ENCODE measurements at regions not wholly inside any gene's neighbourhood (a gene's known extent, or its start where the extent isn't known, plus 50 kb on each side); places are given as distances from the start of the nearest gene placed in this dataset.

DNA sequence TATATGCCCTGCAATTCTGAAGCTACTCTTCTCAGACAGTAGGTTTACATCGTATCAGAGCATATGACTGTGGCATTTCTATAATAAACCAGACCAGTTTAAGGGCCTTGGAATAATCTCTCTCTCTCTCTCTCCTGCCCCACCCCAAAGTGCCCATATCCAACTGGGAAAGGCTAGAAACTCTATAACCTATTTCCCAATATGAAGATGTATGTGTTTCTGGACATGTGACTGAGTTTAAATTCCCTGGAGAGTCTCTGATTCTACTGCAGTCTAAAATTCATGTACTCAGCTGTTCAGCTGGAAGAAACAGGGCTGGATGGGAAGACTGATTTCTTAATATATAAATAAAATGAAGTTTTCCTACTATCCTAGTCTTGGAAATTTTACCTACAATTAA is 91.9 kb upstream of the MBNL2 start:
- H3K4me3 Mint-ChIP-seq, result no peak overlapping the region
- no CpG with 5 or more reads among the region's 1 CpG for WGBS (ENCODE audit: insufficient coverage)

DNA sequence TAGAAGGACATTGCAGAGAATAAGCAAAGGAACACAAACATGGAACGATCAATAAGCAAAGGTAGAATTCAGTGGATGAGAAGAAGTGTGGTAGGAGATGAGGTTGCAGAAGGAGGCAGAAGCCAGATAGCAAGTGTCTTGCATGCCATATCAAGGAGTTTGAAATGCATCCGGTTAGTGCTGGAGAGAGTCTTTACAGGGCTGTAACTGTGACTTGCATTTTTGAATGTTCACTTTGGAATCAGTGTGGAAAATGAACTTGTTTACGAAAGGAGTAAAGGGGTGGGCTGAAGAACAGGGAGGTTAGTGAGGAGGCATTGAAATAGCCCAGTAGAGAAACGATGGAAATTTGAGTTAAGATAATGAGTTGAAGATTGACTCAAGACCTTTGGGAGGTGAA is 90.7 kb upstream of the MBNL2 start:
- H3K4me2 ChIP-seq (replicated peaks; ENCODE audit: low read depth, low read length, poor library complexity, severe bottlenecking), result no peak overlapping the region

More for the DNA sequence above, 91.9 kb upstream of the MBNL2 start:
- H3K27me3 Mint-ChIP-seq, result peaks cover 24% of the 10 kb centered on the region
- Histone ChIP-seq H4K20me1 (ENCODE audit: control insufficient read depth, insufficient read depth, low read length, poor library complexity, severe bottlenecking) (no peaks in the 10 kb centered on the region), H3K36me3 (replicated peaks in 1 of 2; ENCODE audit: control extremely low read depth in 1 of 2, control insufficient read depth in 1 of 2, extremely low read depth in 1 of 2, insufficient read depth in 2 of 2, low read length in 1 of 2) (no peaks in the 10 kb centered on the region), H3K9ac (ENCODE audit: low read length) (no peak overlapping the region), H3K27ac (ENCODE audit: low read length in 2 of 2) (no peak overlapping the region), H3K9me3 (ENCODE audit: control extremely low read depth in 1 of 3, control insufficient read depth in 2 of 3, insufficient read depth in 1 of 3, low read length in 2 of 3) (no peaks in the 10 kb centered on the region), H3K27me3 (replicated peaks in 1 of 4; ENCODE audit: control extremely low read depth in 1 of 4, control insufficient read depth in 3 of 4, insufficient read depth in 4 of 4, low read length in 3 of 4) (peaks cover 0 to 4% (median 0%) of the 10 kb centered on the region in 4 experiments), H3K79me2 (ENCODE audit: control insufficient read depth, insufficient read depth, low read length) (no peaks in the 10 kb centered on the region), H2AFZ (ENCODE audit: insufficient read depth, low read depth, low read length, poor library complexity, severe bottlenecking) (no peak overlapping the region), H3K4me2 (replicated peaks; ENCODE audit: low read depth, low read length, poor library complexity, severe bottlenecking) (no peak overlapping the region), H3K4me3 (ENCODE audit: control extremely low read depth in 1 of 5, extremely low read depth in 1 of 5, insufficient read depth in 1 of 5, low read depth in 2 of 5, low read length in 4 of 5) (no peak overlapping the region), H3K4me1 (ENCODE audit: control insufficient read depth in 2 of 2, insufficient read depth in 2 of 2, low read length in 2 of 2) (no peaks in the 10 kb centered on the region)
- H3K4me1 Mint-ChIP-seq, result no peaks in the 10 kb centered on the region
- intact Hi-C loops (cut with micrococcal nuclease), result no loop called here
- no peak for TF ChIP-seq EZH2 (IDR thresholded peaks at IDR 0.05; ENCODE audit: borderline replicate concordance, insufficient read depth, low read depth, low read length, poor library complexity, severe bottlenecking)
- no peaks in the 10 kb centered on the region for H3K9me3 Mint-ChIP-seq (ENCODE audit: insufficient read depth)
- DNase-seq (no peak), ATAC-seq (ENCODE audit: low read depth) (no peak)
- POLR2A ChIA-PET, result no interaction called here
- H3K27ac Mint-ChIP-seq, result no peak overlapping the region
- CTCF ChIA-PET, result interaction anchor here (0.7 to 1.6 kb wide), 3 partner anchors 17 to 94 kb away, joined by 4 to 5 read pairs (median 4); no protein-coding TSS in a partner anchor

More for the DNA sequence above, 90.7 kb upstream of the MBNL2 start:
- H3K27ac ChIP-seq (ENCODE audit: low read length in 2 of 2), result no peak overlapping the region
- H4K20me1 ChIP-seq (ENCODE audit: control insufficient read depth, insufficient read depth, low read length, poor library complexity, severe bottlenecking), result no peaks in the 10 kb centered on the region
- 93% methylated on average over 4 of the region's 4 CpGs for WGBS (ENCODE audit: insufficient coverage)
- ChIA-PET POLR2A (interaction anchor here (0.6 kb wide), 1 partner anchor 11 kb away, joined by 5 read pairs; no protein-coding TSS in a partner anchor), CTCF (interaction anchor here (1.5 kb wide), 1 partner anchor 21 kb away, joined by 5 read pairs; no protein-coding TSS in a partner anchor)
- no peaks in the 10 kb centered on the region for H3K9me3 Mint-ChIP-seq (ENCODE audit: insufficient read depth)
- H3K36me3 ChIP-seq (replicated peaks in 1 of 2; ENCODE audit: control extremely low read depth in 1 of 2, control insufficient read depth in 1 of 2, extremely low read depth in 1 of 2, insufficient read depth in 2 of 2, low read length in 1 of 2), result no peaks in the 10 kb centered on the region
- no peaks in the 10 kb centered on the region for H3K27me3 ChIP-seq (replicated peaks in 1 of 4; ENCODE audit: control extremely low read depth in 1 of 4, control insufficient read depth in 3 of 4, insufficient read depth in 4 of 4, low read length in 3 of 4)
- H3K4me3 ChIP-seq (ENCODE audit: control extremely low read depth in 1 of 5, extremely low read depth in 1 of 5, insufficient read depth in 1 of 5, low read depth in 2 of 5, low read length in 4 of 5), result no peak overlapping the region
- DNase-seq (no peak), ATAC-seq (ENCODE audit: low read depth) (no peak)
- no peak overlapping the region for H3K27ac Mint-ChIP-seq
- TF ChIP-seq, protein P1, sequence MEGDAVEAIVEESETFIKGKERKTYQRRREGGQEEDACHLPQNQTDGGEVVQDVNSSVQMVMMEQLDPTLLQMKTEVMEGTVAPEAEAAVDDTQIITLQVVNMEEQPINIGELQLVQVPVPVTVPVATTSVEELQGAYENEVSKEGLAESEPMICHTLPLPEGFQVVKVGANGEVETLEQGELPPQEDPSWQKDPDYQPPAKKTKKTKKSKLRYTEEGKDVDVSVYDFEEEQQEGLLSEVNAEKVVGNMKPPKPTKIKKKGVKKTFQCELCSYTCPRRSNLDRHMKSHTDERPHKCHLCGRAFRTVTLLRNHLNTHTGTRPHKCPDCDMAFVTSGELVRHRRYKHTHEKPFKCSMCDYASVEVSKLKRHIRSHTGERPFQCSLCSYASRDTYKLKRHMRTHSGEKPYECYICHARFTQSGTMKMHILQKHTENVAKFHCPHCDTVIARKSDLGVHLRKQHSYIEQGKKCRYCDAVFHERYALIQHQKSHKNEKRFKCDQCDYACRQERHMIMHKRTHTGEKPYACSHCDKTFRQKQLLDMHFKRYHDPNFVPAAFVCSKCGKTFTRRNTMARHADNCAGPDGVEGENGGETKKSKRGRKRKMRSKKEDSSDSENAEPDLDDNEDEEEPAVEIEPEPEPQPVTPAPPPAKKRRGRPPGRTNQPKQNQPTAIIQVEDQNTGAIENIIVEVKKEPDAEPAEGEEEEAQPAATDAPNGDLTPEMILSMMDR (IDR thresholded peaks at IDR 0.05), result no peak
- TF ChIP-seq EZH2 (IDR thresholded peaks at IDR 0.05; ENCODE audit: borderline replicate concordance, insufficient read depth, low read depth, low read length, poor library complexity, severe bottlenecking), result no peak
- H3K27me3 Mint-ChIP-seq, result peaks cover 15% of the 10 kb centered on the region
- H2AFZ ChIP-seq (ENCODE audit: insufficient read depth, low read depth, low read length, poor library complexity, severe bottlenecking), result no peak overlapping the region
- no peak overlapping the region for H3K4me3 Mint-ChIP-seq
- no peak overlapping the region for H3K9ac ChIP-seq (ENCODE audit: low read length)
- no peaks in the 10 kb centered on the region for H3K9me3 ChIP-seq (ENCODE audit: control extremely low read depth in 1 of 3, control insufficient read depth in 2 of 3, insufficient read depth in 1 of 3, low read length in 2 of 3)
- no peaks in the 10 kb centered on the region for H3K4me1 ChIP-seq (ENCODE audit: control insufficient read depth in 2 of 2, insufficient read depth in 2 of 2, low read length in 2 of 2)
- intact Hi-C loops (cut with micrococcal nuclease), result no loop called here
- H3K79me2 ChIP-seq (ENCODE audit: control insufficient read depth, insufficient read depth, low read length), result no peaks in the 10 kb centered on the region
- H3K4me1 Mint-ChIP-seq, result no peaks in the 10 kb centered on the region

All from B cell (primary cell).